HG03060 (cell line): ENCODE measurements at regions not wholly inside any gene's neighbourhood (a gene's known extent, or its start where the extent isn't known, plus 50 kb on each side); places are given as distances from the start of the nearest gene placed in this dataset.
"Not testable (repeated sequence)": the region's sequence is repeated elsewhere in the genome, so short reads cannot be mapped to it uniquely, and the experiment has no call there.

Source experiments
- ATAC-seq: cut with Tn5 transposase; IDR thresholded peaks from one replicate; pipeline ENCODE4 v1.9.1; 2021; ENCODE audit warnings: low read depth, moderate number of reproducible peaks; ENCODE audit not compliant: unreplicated experiment

DNA sequence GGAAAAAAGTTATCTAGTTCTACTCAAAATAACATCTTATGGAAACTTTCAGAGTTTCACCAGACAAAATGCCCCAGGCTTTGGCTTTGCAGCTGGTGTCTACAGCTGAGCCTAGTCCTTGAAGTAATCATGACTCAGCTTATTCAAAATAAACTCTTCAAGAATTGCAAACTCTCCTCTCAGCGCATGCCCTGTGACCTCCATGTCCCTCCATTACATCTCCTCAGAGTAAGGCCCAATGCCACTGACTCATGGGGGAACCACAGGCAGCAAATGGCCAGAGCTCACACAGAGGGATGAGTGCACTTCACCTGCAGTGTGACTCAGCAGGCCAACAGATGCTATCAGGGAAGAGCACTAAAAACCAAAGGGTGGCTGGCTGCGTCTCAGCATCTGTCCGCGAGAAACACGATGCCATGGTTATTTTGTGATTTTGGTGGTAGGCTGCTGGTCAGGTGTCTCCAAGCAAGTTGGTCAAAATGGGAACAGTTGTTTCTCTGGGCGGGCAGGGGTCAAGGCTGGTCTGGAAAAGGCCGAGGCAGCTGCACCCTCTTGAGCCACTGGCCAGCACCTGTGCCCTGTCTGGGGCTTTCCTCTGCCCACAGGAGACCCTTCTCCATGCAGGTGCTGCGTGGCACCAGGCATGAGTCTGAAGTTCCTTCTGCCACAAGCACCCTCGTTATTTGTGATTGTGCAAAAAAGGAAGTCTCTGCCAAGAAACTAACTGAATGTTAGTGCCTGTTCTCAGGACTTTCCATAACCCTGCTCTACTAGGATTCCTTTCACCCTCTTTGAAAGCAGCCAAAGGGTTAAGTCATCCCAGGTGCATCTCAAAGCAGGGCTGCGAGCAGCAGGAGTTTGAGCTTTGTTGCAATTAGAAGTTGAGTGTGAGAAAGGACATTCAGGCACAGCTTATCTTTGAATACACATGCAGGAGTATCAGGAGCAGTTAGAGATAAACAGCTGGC is 118.1 kb upstream of the PLGLB2 start:
- not testable (repeated sequence) for ATAC-seq

DNA sequence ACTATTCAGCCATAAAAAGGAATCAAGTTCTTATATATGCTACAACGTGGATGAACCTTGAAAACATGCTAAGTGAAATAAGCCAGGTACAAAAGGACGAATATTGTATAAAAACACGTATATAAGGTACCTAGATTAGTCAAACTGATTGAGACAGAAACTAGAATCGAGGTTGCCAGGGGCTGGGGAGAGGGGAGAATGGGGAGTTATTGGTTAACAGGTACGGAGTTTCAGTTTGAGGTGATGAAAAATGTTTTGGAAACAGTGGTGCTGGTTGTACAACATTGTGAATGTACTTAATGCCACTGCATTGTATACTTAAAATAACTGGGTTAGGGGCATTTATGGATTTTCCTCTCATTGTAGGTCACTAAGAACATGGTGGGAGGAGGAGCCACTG is 117.0 kb upstream of the PLGLB2 start:
- not testable (repeated sequence) for ATAC-seq

- ATAC-seq, result not testable (repeated sequence)
These were observed 116.5 kb upstream of the PLGLB2 start for GRCh38 chr2:87631402-87631801.

DNA sequence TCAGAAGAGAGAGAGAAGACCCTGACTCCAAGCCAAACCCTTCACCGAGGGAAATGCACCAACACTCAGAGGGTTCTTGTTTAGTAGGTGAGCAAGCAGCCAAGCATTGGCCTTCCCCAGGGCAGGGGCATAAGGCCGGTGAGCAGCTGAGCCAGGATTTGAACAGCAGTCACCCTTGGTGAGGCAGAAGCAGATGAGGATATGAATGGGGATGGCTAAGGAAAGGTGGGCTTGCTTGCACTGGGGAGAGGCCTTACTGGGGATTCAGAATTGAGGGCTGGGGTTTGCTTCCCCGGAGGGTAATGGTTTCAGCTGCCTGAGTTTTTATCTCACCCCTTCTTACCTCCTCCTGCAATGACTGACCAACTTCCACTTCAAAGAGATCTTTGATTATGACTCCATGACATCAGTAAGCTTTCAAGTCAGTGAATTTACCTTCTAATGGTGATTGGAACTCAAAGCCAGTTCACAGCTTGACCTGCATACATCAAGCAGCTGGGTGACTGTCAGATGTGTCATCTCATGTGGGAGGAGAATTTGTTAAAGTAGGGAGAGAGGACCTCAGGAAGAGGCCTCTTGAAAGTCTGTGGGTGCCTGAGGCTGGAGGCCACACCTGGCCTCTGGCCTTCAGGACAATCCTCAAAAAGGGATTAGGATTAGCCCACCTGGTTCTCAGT is 114.5 kb upstream of the PLGLB2 start:
- ATAC-seq, result not testable (repeated sequence)

DNA sequence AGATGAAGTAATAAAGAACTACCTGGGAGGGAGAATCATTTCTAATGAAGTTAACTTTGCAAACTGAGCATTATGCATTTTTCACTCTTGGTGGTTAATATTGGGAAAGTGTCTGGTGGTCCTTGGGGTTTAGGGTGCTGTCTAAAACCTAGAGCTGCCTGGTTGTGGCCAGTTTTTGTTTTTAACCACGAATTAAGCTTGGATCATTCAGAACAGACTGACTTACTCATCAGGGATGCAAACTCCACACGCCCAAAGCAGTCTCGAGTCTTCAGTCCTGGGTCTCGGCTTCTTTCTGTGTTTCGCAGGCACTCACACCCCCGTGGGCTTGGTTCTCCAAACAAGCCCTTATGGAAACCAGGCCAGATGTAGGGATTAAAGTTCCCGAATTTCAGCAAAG is 113.8 kb upstream of the PLGLB2 start:
- ATAC-seq, result not testable (repeated sequence)

- ATAC-seq, result not testable (repeated sequence)
These were observed 112.8 kb upstream of the PLGLB2 start for GRCh38 chr2:87634971-87635650.

DNA sequence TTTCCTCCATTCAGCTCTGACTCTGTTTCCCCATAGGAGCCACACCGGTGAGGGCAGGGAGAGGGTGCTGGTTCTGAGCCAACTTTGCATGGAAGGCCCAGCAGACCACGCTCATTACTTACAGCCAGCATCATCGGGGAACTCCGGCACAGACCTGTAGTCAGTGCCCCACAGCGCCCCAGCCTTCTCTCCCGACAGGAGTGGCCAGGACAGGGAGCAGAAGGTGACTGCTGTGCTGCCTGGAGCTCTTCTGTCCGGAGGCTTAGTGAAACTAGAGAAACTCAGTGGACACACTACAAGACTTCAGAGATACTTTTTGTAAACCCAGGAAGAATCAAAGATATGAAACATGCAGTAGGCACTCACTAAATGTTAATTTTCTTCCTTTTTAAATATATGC is 111.6 kb upstream of the PLGLB2 start:
- ATAC-seq, result not testable (repeated sequence)

- ATAC-seq, result not testable (repeated sequence)
These were observed 111.2 kb upstream of the PLGLB2 start for GRCh38 chr2:87636735-87637134.

DNA sequence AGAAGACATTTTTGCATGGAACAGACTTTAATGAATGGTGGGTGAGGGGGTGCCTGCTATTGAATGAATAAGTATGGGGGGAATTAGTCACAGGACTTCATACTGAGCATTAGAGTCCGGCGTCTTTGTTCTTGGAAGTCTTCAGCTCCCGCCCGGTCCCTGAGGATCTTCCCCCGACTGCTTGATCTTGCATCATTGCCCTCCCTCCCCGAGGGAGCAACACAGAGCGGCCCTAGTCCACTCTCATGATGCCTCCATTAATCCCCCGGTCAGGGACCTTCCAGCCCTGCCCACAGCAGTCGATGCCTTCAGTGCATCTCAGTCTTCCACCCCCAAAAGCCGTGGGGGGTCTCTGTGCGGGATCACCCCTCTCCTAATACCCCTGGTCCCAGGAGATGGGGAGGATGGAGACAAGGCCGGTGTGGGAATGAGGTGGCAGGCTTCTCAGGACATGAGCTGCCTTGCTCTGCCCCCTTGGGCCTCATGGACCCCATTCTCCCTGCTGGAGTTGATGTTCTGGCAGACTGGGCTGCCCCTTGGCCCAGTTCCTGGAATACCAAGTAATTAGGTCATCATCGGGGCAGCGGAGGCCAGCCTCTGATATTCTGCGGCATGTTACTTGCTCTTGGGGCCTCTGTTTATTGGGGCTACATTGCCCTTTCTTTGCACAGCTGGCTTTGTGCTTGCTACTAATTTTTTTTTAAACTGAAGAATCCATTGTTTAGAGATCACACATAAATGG is 110.5 kb upstream of the PLGLB2 start:
- not testable (repeated sequence) for ATAC-seq

GRCh38 chr2:87638114-87638807 is 109.6 kb upstream of the PLGLB2 start:
- not testable (repeated sequence) for ATAC-seq

GRCh38 chr2:87638872-87639271 is 109.0 kb upstream of the PLGLB2 start:
- not testable (repeated sequence) for ATAC-seq

DNA sequence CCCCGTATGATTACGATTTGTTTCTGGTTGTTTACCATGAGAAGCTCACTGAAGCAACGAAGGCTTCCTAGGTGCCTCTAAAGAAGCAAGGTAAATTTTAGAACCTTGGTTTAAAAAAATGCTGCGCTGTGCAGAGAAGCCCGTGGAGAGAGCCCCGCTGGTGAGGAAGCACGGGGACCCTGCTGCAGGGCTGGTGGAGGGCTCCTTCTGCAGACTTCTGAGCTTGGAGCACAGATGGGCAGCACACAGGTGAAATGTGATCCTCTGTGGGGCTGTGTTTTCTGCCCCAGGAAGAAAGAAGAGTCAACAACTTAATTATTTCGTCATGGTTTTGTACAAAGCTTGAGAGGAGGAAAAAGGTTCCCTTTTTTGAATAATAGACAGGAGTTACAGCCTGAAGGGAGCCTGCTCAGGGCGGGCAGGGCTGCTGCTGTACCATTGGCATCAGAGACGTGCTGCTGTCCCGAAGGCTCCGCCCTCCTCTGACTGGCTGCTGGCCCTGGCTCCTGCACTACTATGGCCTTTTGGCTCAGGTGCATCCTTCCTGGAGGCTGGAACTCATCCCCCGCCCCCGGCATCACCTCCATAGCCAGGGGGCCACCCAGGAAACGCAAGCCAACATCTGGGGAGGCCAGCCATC is 108.0 kb upstream of the PLGLB2 start:
- ATAC-seq, result not testable (repeated sequence)

DNA sequence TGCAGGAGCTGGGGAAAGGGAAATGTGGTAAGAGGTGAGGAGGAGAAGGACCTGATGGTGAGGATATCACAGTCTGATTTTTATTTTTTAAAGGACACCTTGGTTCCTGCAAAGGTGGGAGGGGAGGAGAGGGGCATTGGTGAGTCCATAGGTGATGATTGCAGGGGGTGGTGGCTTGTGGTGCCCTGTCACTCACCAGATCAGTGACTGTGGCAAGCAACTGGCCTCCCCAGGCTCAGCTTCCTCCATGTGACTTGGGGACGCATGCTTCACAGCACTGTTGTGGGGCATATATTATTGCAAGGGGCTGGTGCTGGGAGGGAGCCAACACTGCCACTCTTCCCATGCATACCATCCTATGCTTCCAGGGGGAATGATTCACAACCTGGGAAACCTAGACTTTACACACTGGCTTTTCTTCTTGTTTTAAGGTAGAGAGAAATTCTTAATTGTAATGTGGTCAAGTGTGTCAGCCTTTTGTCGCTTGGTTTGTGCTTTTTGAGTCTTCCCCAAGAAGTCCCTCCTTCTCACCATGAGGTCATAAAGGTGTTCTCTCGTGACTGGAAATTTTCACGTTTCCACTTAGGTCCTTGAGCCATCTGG is 106.8 kb upstream of the PLGLB2 start:
- ATAC-seq, result not testable (repeated sequence)

GRCh38 chr2:87643165-87643564 is 104.7 kb upstream of the PLGLB2 start:
- not testable (repeated sequence) for ATAC-seq

- not testable (repeated sequence) for ATAC-seq
These were observed 100.0 kb upstream of the PLGLB2 start for GRCh38 chr2:87647737-87648498.

DNA sequence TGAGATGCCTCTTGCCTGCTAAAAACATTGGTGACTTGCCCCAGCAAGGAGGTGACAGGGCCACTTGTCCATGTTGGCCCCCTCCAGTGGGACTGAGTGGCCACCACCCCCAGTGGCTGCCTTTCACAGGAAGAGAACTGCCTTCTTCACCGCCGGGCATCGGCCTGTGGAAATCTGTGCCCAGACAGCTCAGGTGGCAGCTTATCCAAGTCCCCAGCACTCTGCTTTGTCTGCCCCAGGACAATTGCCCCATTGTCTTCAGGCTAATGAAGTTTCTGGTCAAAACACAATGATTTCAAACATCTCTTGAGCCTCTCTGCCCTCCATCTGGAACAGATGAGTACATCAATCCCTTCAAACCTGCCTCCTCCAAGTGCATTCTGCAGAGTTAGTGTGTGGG is 99.1 kb upstream of the PLGLB2 start:
- ATAC-seq, result not testable (repeated sequence)

GRCh38 chr2:87649871-87650270 is 98.0 kb upstream of the PLGLB2 start:
- not testable (repeated sequence) for ATAC-seq

DNA sequence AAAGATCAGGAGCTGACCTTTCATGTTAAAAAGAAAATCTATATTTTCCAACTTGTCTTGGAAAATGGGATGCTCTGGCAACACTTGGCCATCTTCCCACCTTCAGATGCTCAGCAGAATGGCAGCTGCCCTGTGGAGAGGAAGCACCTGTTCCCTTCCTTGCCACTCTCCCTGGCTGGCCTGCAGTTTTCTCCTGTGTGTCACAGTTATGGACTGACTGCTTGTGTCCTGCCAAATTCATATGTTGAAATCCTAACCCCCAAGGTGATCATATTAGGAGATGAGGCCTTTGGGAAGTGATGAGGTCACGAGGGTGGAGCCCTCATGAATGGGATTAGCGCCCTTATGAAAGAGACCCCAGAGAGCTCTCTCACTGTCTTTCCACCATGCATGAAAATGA is 97.0 kb upstream of the PLGLB2 start:
- not testable (repeated sequence) for ATAC-seq
